ENCODE measurements at regions not wholly inside any gene's neighbourhood (a gene's known extent, or its start where the extent isn't known, plus 50 kb on each side); places are given as distances from the start of the nearest gene placed in this dataset.

- Histone ChIP-seq H3K23ac (ENCODE audit: low read length in 2 of 2) (no peak overlapping the region), H3K79me1 (replicated peaks; ENCODE audit: low read length, poor library complexity, severe bottlenecking) (no peaks in the 10 kb centered on the region), H4K91ac (ENCODE audit: low read length) (no peak overlapping the region), H3K9ac (ENCODE audit: low read length) (no peak overlapping the region), H2AK5ac (ENCODE audit: low read length, severe bottlenecking) (no peak overlapping the region), H3K4ac (ENCODE audit: low read depth in 1 of 2, low read length in 2 of 2) (no peak overlapping the region), H4K8ac (ENCODE audit: low read length) (no peak overlapping the region), H2BK5ac (ENCODE audit: low read depth, low read length, poor library complexity, severe bottlenecking) (no peak overlapping the region), H3K27me3 (ENCODE audit: control insufficient read depth in 1 of 2, insufficient read depth in 1 of 2, low read length in 2 of 2) (no peaks in the 10 kb centered on the region), H3K4me3 (ENCODE audit: insufficient read depth in 1 of 2, low read depth in 1 of 2, low read length in 2 of 2) (no peak overlapping the region), H3K18ac (ENCODE audit: low read depth in 1 of 2, low read length in 2 of 2) (no peak overlapping the region), H3K9me3 (ENCODE audit: control insufficient read depth, low read length) (no peaks in the 10 kb centered on the region), H3K4me2 (ENCODE audit: low read length, poor library complexity, severe bottlenecking) (no peak overlapping the region), H3K36me3 (ENCODE audit: control insufficient read depth in 1 of 2, insufficient read depth in 2 of 2, low read depth in 1 of 2, low read length in 2 of 2) (no peaks in the 10 kb centered on the region), H2AFZ (ENCODE audit: low read depth, low read length) (no peak overlapping the region), H3K27ac (ENCODE audit: low read length, poor library complexity, severe bottlenecking) (no peak overlapping the region), H2BK15ac (ENCODE audit: low read depth, poor library complexity, severe bottlenecking) (no peak overlapping the region), H3K14ac (ENCODE audit: low read length in 2 of 2) (no peak overlapping the region), H3K4me1 (ENCODE audit: control insufficient read depth, insufficient read depth, low read depth, low read length) (no peaks in the 10 kb centered on the region), H2BK120ac (ENCODE audit: low read depth, low read length) (no peak overlapping the region), H2BK12ac (ENCODE audit: low read length in 2 of 2) (no peak overlapping the region)
- no CpG with 5 or more reads among the region's 1 CpG for WGBS
- DNase-seq = no peak
Observed at GRCh38 chr2:126300348-126300747, 355.6 kb upstream of the GYPC start.

GRCh38 chr2:126302043-126302442 lies 353.9 kb upstream of the GYPC start:
- Histone ChIP-seq H4K91ac (ENCODE audit: low read length) (no peak overlapping the region), H3K4me1 (ENCODE audit: control insufficient read depth, insufficient read depth, low read depth, low read length) (no peaks in the 10 kb centered on the region), H2AFZ (ENCODE audit: low read depth, low read length) (no peak overlapping the region), H3K27me3 (ENCODE audit: control insufficient read depth in 1 of 2, insufficient read depth in 1 of 2, low read length in 2 of 2) (no peaks in the 10 kb centered on the region), H3K36me3 (ENCODE audit: control insufficient read depth in 1 of 2, insufficient read depth in 2 of 2, low read depth in 1 of 2, low read length in 2 of 2) (no peaks in the 10 kb centered on the region), H2AK5ac (ENCODE audit: low read length, severe bottlenecking) (no peak overlapping the region), H3K9me3 (ENCODE audit: control insufficient read depth, low read length) (no peaks in the 10 kb centered on the region), H3K18ac (ENCODE audit: low read depth in 1 of 2, low read length in 2 of 2) (no peak overlapping the region), H2BK5ac (ENCODE audit: low read depth, low read length, poor library complexity, severe bottlenecking) (no peak overlapping the region), H3K27ac (ENCODE audit: low read length, poor library complexity, severe bottlenecking) (no peak overlapping the region), H4K8ac (ENCODE audit: low read length) (no peak overlapping the region), H3K4me3 (ENCODE audit: insufficient read depth in 1 of 2, low read depth in 1 of 2, low read length in 2 of 2) (no peak overlapping the region), H3K79me1 (replicated peaks; ENCODE audit: low read length, poor library complexity, severe bottlenecking) (no peaks in the 10 kb centered on the region), H3K9ac (ENCODE audit: low read length) (no peak overlapping the region), H2BK15ac (ENCODE audit: low read depth, poor library complexity, severe bottlenecking) (no peak overlapping the region), H3K4ac (ENCODE audit: low read depth in 1 of 2, low read length in 2 of 2) (no peak overlapping the region), H3K4me2 (ENCODE audit: low read length, poor library complexity, severe bottlenecking) (no peak overlapping the region), H2BK120ac (ENCODE audit: low read depth, low read length) (no peak overlapping the region), H3K23ac (ENCODE audit: low read length in 2 of 2) (no peak overlapping the region), H3K14ac (ENCODE audit: low read length in 2 of 2) (no peak overlapping the region), H2BK12ac (ENCODE audit: low read length in 2 of 2) (no peak overlapping the region)
- DNase-seq = no peak
- WGBS = 3% methylated on average over 3 of the region's 3 CpGs

- no peak overlapping the region for H3K4ac ChIP-seq (ENCODE audit: low read depth in 1 of 2, low read length in 2 of 2)
- no peak overlapping the region for H2BK5ac ChIP-seq (ENCODE audit: low read depth, low read length, poor library complexity, severe bottlenecking)
- H2AFZ ChIP-seq (ENCODE audit: low read depth, low read length) = no peak overlapping the region
- H2AK5ac ChIP-seq (ENCODE audit: low read length, severe bottlenecking) = no peak overlapping the region
- H2BK120ac ChIP-seq (ENCODE audit: low read depth, low read length) = no peak overlapping the region
- no peak overlapping the region for H3K23ac ChIP-seq (ENCODE audit: low read length in 2 of 2)
- no peak overlapping the region for H3K9ac ChIP-seq (ENCODE audit: low read length)
- H4K91ac ChIP-seq (ENCODE audit: low read length) = no peak overlapping the region
- no peak overlapping the region for H3K4me3 ChIP-seq (ENCODE audit: insufficient read depth in 1 of 2, low read depth in 1 of 2, low read length in 2 of 2)
- H3K36me3 ChIP-seq (ENCODE audit: control insufficient read depth in 1 of 2, insufficient read depth in 2 of 2, low read depth in 1 of 2, low read length in 2 of 2) = no peaks in the 10 kb centered on the region
- H3K4me1 ChIP-seq (ENCODE audit: control insufficient read depth, insufficient read depth, low read depth, low read length) = no peaks in the 10 kb centered on the region
- H2BK15ac ChIP-seq (ENCODE audit: low read depth, poor library complexity, severe bottlenecking) = no peak overlapping the region
- DNase-seq = no peak
- H3K9me3 ChIP-seq (ENCODE audit: control insufficient read depth, low read length) = no peaks in the 10 kb centered on the region
- WGBS = 87% methylated on average over 5 of the region's 5 CpGs
- no peak overlapping the region for H3K14ac ChIP-seq (ENCODE audit: low read length in 2 of 2)
- no peak overlapping the region for H4K8ac ChIP-seq (ENCODE audit: low read length)
- no peaks in the 10 kb centered on the region for H3K27me3 ChIP-seq (ENCODE audit: control insufficient read depth in 1 of 2, insufficient read depth in 1 of 2, low read length in 2 of 2)
- H3K18ac ChIP-seq (ENCODE audit: low read depth in 1 of 2, low read length in 2 of 2) = no peak overlapping the region
- H3K79me1 ChIP-seq (replicated peaks; ENCODE audit: low read length, poor library complexity, severe bottlenecking) = no peaks in the 10 kb centered on the region
- no peak overlapping the region for H3K4me2 ChIP-seq (ENCODE audit: low read length, poor library complexity, severe bottlenecking)
- no peak overlapping the region for H2BK12ac ChIP-seq (ENCODE audit: low read length in 2 of 2)
- no peak overlapping the region for H3K27ac ChIP-seq (ENCODE audit: low read length, poor library complexity, severe bottlenecking)
Observed at GRCh38 chr2:126303113-126303512, 352.8 kb upstream of the GYPC start.

DNA sequence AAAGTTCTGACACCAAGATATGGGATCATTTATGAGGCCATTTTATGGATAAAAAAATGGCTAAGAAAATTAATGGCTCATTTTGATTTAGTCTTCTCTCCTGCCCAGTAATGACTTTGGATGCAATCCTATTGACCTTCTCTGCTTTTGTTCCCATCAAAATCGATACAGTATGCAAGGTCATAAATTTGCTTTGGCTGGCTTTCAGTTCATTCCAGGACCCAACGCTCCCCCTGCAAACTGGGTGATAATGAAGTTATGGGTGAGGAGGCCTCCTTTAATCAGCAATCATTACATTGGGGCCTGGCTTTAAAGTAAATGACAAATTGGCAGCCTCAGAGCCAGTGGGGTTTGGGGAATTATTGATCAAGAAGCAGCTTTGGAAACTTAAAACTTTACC lies 351.8 kb upstream of the GYPC start:
- DNase-seq = no peak
- Histone ChIP-seq H3K4me2 (ENCODE audit: low read length, poor library complexity, severe bottlenecking) (no peak overlapping the region), H2BK5ac (ENCODE audit: low read depth, low read length, poor library complexity, severe bottlenecking) (no peak overlapping the region), H2BK12ac (ENCODE audit: low read length in 2 of 2) (no peak overlapping the region), H3K79me1 (replicated peaks; ENCODE audit: low read length, poor library complexity, severe bottlenecking) (no peaks in the 10 kb centered on the region), H3K18ac (ENCODE audit: low read depth in 1 of 2, low read length in 2 of 2) (no peak overlapping the region), H4K91ac (ENCODE audit: low read length) (no peak overlapping the region), H3K9me3 (ENCODE audit: control insufficient read depth, low read length) (no peaks in the 10 kb centered on the region), H2BK120ac (ENCODE audit: low read depth, low read length) (no peak overlapping the region), H2AFZ (ENCODE audit: low read depth, low read length) (no peak overlapping the region), H3K9ac (ENCODE audit: low read length) (no peak overlapping the region), H3K27me3 (ENCODE audit: control insufficient read depth in 1 of 2, insufficient read depth in 1 of 2, low read length in 2 of 2) (no peaks in the 10 kb centered on the region), H2BK15ac (ENCODE audit: low read depth, poor library complexity, severe bottlenecking) (no peak overlapping the region), H3K36me3 (ENCODE audit: control insufficient read depth in 1 of 2, insufficient read depth in 2 of 2, low read depth in 1 of 2, low read length in 2 of 2) (no peaks in the 10 kb centered on the region), H3K4me3 (ENCODE audit: insufficient read depth in 1 of 2, low read depth in 1 of 2, low read length in 2 of 2) (no peak overlapping the region), H4K8ac (ENCODE audit: low read length) (no peak overlapping the region), H2AK5ac (ENCODE audit: low read length, severe bottlenecking) (no peak overlapping the region), H3K4me1 (ENCODE audit: control insufficient read depth, insufficient read depth, low read depth, low read length) (no peaks in the 10 kb centered on the region), H3K23ac (ENCODE audit: low read length in 2 of 2) (no peak overlapping the region), H3K27ac (ENCODE audit: low read length, poor library complexity, severe bottlenecking) (no peak overlapping the region), H3K14ac (ENCODE audit: low read length in 2 of 2) (no peak overlapping the region), H3K4ac (ENCODE audit: low read depth in 1 of 2, low read length in 2 of 2) (no peak overlapping the region)
- 78% methylated on average over 2 of the region's 2 CpGs for WGBS
